Calu3 (cell line): ENCODE measurements at regions not wholly inside any gene's neighbourhood (a gene's known extent, or its start where the extent isn't known, plus 50 kb on each side); places are given as distances from the start of the nearest gene placed in this dataset.

Source experiments
- BruUV-seq: library from RNA; stranded (reverse); fragments of 400-500 nt; replicated peaks from 2 replicates; lab custom pipeline; 2021; lab: Mats Ljungman, UMichigan
- CTCF ChIA-PET: fragments of 300-600 bp; sonication (Branson Sonifier 250); formaldehyde crosslinking; loops from one replicate; lab custom pipeline; 2022; ENCODE audit warnings: antibody characterized with exemption; lab: Charles Lee
- DNase-seq: peaks from one replicate; pipeline ENCODE4 v3.0.0; 2022
- H3K27ac Mint-ChIP-seq: one replicate; pipeline ENCODE4 v1.8.0; 2022; ENCODE audit warnings: mixed read lengths; ENCODE audit not compliant: unreplicated experiment
- H3K27me3 Mint-ChIP-seq: one replicate; pipeline ENCODE4 v1.8.0; 2022; ENCODE audit warnings: mixed read lengths; ENCODE audit not compliant: unreplicated experiment
- H3K36me3 Mint-ChIP-seq: one replicate; pipeline ENCODE4 v1.8.0; 2022; ENCODE audit warnings: mild to moderate bottlenecking, moderate library complexity, mixed read lengths; ENCODE audit not compliant: insufficient read depth, unreplicated experiment
- H3K4me1 Mint-ChIP-seq: one replicate; pipeline ENCODE4 v1.8.0; 2022; ENCODE audit warnings: mild to moderate bottlenecking, low read depth, mixed read lengths; ENCODE audit not compliant: unreplicated experiment
- H3K4me3 Mint-ChIP-seq: one replicate; pipeline ENCODE4 v1.8.0; 2022; ENCODE audit warnings: mild to moderate bottlenecking, low read depth, moderate library complexity, mixed read lengths; ENCODE audit not compliant: unreplicated experiment
- H3K9me3 Mint-ChIP-seq: one replicate; pipeline ENCODE4 v1.8.0; 2022; ENCODE audit warnings: low read depth, mixed read lengths; ENCODE audit not compliant: unreplicated experiment
- intact Hi-C: fragments of 100-400 bp; cut with micrococcal nuclease; formaldehyde crosslinking; loops from one replicate; pipeline ENCODE4 v1.10.0; 2022; ENCODE audit not compliant: unreplicated experiment
- TF ChIP-seq, protein P1 (sequence below): fragments of 200-600 bp; IDR thresholded peaks from one replicate; pipeline ENCODE4 v1.8.0; 2022; ENCODE audit warnings: antibody characterized with exemption; ENCODE audit not compliant: unreplicated experiment

DNA sequence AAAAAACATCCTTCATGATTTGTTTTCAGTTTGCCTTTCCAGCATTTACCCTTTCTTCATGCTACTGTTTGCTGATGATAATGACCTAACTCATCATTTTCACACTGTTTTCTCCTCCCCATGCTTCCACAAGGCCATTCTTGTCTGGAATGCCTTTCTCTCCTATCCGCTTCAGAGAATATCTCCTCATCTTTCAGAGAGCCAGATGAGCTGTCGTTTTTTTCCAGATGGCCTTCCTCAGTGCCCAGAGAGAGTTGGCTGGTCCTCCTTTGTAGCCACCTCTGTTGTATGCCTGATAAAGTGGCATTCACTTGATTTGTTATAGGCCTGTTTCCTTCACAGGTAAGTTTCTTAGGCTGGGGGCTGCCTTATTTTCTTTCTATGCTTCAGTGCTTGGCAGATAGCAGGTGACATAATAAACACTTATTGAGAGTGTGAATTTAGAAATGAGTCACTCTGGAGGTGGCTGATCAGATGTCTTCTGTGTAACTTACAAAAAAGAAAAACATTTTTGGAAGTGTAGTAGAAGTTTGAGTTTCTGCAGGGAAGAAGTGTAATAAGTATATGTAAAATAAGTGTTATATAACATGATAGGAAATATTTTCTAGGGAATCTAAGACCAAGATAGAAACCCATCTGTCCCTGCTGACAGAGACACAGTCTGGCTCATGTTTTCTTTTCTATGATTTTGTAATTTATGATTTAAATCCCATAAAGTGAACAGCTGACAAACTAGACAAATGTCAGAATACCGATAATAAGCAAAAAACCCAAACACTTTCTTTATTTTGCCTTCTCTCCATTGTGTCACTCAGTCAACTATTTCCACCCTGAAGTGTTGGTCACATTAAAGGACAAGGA lies 174.5 kb downstream of the DACT1 start:
- TF ChIP-seq, protein P1, sequence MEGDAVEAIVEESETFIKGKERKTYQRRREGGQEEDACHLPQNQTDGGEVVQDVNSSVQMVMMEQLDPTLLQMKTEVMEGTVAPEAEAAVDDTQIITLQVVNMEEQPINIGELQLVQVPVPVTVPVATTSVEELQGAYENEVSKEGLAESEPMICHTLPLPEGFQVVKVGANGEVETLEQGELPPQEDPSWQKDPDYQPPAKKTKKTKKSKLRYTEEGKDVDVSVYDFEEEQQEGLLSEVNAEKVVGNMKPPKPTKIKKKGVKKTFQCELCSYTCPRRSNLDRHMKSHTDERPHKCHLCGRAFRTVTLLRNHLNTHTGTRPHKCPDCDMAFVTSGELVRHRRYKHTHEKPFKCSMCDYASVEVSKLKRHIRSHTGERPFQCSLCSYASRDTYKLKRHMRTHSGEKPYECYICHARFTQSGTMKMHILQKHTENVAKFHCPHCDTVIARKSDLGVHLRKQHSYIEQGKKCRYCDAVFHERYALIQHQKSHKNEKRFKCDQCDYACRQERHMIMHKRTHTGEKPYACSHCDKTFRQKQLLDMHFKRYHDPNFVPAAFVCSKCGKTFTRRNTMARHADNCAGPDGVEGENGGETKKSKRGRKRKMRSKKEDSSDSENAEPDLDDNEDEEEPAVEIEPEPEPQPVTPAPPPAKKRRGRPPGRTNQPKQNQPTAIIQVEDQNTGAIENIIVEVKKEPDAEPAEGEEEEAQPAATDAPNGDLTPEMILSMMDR = no peak
- no peak overlapping the region for H3K27ac Mint-ChIP-seq
- CTCF ChIA-PET = no interaction called here
- no peak overlapping the region for H3K4me3 Mint-ChIP-seq
- no peak for DNase-seq
- H3K36me3 Mint-ChIP-seq = no peaks in the 10 kb centered on the region
- H3K9me3 Mint-ChIP-seq = no peaks in the 10 kb centered on the region
- BruUV-seq = no TSS peak
- H3K27me3 Mint-ChIP-seq = peaks cover 8% of the 10 kb centered on the region
- no peaks in the 10 kb centered on the region for H3K4me1 Mint-ChIP-seq
- intact Hi-C loops = no loop called here

DNA sequence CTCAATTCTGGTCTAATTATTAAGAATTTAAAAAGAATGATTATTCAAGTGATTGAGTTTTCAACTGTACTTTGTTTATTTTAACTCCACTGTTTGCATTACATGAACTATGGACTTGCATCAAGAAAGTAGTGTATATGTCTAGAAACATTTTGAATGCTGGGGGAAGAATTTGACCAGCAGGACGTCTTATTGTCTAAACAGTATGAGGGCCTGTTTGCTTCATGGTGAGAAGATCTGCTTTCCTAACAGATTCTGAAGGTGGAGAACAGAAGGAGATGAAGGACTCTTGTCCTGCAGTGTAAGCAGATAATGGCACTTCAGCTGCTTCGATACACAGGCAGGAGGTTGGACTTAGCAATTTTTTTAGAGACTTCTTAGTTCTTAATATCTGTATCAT lies 176.0 kb downstream of the DACT1 start:
- H3K27ac Mint-ChIP-seq = no peak overlapping the region
- H3K27me3 Mint-ChIP-seq = peaks cover 8% of the 10 kb centered on the region
- H3K4me1 Mint-ChIP-seq = no peaks in the 10 kb centered on the region
- TF ChIP-seq, protein P1 = no peak
- CTCF ChIA-PET = no interaction called here
- no peak overlapping the region for H3K4me3 Mint-ChIP-seq
- intact Hi-C loops = no loop called here
- H3K36me3 Mint-ChIP-seq = no peaks in the 10 kb centered on the region
- H3K9me3 Mint-ChIP-seq = no peaks in the 10 kb centered on the region
- DNase-seq = no peak
- BruUV-seq = no TSS peak

DNA sequence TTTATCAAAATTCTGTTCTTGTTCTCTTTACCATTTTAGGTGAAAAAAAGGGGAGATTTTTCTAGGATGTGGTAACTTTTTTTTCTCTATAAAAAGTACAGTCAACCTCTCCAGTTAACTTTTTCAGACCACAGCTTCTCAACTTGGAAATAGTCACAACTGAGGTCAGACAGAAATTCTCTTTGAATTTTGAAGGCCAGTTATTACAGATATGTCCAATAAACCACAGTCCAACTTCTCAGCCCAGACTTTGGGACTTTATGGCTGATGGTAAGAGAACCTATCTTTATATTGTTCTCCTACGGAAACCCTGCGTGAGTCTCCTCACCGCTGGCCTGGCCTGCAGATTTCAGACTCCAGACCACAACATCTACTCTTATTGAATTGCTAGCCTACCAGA lies 176.7 kb downstream of the DACT1 start:
- intact Hi-C loops = no loop called here
- CTCF ChIA-PET = no interaction called here
- TF ChIP-seq, protein P1 = no peak
- no peak for DNase-seq
- Mint-ChIP-seq H3K27me3 (peaks cover 8% of the 10 kb centered on the region), H3K4me1 (no peaks in the 10 kb centered on the region), H3K36me3 (no peaks in the 10 kb centered on the region), H3K27ac (no peak overlapping the region), H3K9me3 (no peaks in the 10 kb centered on the region), H3K4me3 (no peak overlapping the region)
- no TSS peak for BruUV-seq

DNA sequence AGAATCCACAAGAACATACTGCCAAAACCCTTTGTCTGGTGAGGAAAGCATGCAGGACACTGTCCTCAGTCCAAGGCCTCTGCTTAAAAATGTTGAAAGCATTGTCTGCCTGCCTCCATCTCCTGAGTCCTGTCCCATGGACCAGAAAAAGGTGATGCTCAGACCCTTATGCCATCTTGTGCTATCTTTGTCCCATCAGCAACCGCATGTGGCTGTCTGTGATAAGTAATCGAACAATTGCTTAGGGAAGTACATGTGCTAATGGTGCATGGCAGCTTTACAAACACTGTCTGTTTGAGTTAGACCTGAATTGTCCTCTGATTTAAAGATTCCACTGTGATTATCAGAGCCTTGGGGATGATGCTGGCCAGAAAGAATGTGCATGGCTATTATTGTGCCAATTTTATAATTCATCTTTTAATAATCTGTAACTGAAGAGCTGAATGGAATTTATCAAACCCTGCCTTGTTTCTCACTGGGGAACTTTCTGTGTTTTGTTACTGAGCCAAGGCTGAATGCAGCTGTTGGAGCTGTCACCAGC lies 177.5 kb downstream of the DACT1 start:
- TF ChIP-seq, protein P1 = no peak
- Mint-ChIP-seq H3K4me3 (no peak overlapping the region), H3K9me3 (no peaks in the 10 kb centered on the region), H3K4me1 (no peaks in the 10 kb centered on the region), H3K27me3 (peaks cover 8% of the 10 kb centered on the region), H3K36me3 (no peaks in the 10 kb centered on the region), H3K27ac (no peak overlapping the region)
- no peak for DNase-seq
- no TSS peak for BruUV-seq
- CTCF ChIA-PET = no interaction called here
- intact Hi-C loops = no loop called here
